ENCODE measurements at regions not wholly inside any gene's neighbourhood (a gene's known extent, or its start where the extent isn't known, plus 50 kb on each side); places are given as distances from the start of the nearest gene placed in this dataset.

DNA sequence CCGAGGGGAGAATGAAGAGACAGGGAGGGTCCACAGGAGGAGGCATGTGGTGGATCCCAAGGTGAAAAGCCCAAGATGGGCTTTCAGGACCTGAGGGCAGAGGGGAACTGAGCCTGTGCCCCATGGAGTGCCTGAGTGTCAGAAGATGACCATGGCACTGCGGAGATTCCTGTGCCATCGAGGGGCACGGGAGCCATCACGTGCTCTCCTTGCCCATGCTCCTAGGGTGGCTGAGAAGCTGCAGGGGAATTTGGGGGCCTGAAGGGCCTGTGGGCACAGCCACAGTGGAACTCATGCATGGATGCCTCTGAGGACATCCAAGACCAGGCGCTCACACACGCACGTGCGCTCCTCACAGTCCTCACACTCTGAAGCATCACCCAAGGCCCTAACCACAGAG lies 56.1 kb upstream of the GLI2 start:
- Histone ChIP-seq H3K9ac (ENCODE audit: low read depth, low read length) (no peak overlapping the region), H3K9me3 (ENCODE audit: control insufficient read depth, insufficient read depth, low read length) (no peaks in the 10 kb centered on the region), H3K36me3 (ENCODE audit: insufficient read depth, low read length) (no peaks in the 10 kb centered on the region), H3K4me1 (ENCODE audit: insufficient read depth, low read length) (no peaks in the 10 kb centered on the region; the same call in 1 of the 2 replicates)

DNA sequence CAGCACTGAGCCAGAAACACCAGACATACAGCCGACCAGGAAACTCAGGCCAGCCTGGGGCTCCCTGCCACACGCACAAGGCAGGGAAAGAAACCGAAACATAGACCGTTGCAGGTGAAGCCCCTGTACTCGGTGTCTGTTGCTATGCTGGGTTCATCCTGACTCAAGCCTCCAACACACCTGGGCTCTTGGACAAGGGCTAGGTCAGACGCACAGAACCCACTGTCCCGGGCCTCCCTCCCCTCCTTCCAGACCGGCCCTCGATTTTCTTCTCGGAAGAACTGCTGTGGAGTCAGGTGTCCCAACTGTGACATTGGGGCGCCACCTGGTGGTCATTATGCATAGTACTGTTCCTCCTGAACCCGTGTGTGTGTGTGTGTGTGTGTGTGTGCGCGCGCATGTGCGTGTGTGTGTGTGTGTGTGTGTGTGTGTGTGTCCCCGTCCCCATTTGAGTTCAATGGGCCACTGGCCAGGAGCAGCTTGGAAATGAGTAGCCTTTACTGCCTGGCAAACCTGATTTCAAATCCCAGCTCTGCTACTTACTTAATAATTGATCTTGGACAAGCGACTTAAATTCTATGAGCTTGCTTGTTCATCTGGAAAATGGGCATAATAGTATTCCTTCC lies 55.4 kb upstream of the GLI2 start:
- H3K9ac ChIP-seq (ENCODE audit: low read depth, low read length), result 0 out of 2 replicates have a peak overlapping the region, but pooled peaks have one; percentile 3
- no peaks in the 10 kb centered on the region for H3K36me3 ChIP-seq (ENCODE audit: insufficient read depth, low read length)
- no peaks in the 10 kb centered on the region for H3K9me3 ChIP-seq (ENCODE audit: control insufficient read depth, insufficient read depth, low read length)
- no peaks in the 10 kb centered on the region; the same call in 1 of the 2 replicates for H3K4me1 ChIP-seq (ENCODE audit: insufficient read depth, low read length)

DNA sequence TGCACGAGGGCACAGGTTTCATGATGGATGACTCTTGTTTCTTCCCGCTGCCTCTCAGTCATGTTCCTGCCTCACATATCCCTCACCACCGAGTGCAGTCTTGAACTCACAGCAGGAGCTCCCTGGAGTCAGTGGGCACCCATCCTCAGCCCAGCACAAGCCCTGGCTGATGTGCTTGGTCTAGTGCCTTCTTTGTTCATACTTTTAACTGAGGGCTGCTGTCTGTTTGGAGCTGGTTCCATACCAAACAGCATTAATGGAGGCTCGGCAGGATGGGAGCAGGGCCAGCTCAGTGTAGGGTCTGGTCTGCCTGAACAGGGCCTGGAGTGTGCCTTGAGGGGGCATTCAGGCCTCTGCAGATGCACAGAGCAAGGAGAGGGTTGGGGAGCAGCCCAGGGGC lies 54.5 kb upstream of the GLI2 start:
- H3K9me3 ChIP-seq (ENCODE audit: control insufficient read depth, insufficient read depth, low read length), result no peaks in the 10 kb centered on the region
- H3K36me3 ChIP-seq (ENCODE audit: insufficient read depth, low read length), result no peaks in the 10 kb centered on the region
- H3K9ac ChIP-seq (ENCODE audit: low read depth, low read length), result no peak overlapping the region
- H3K4me1 ChIP-seq (ENCODE audit: insufficient read depth, low read length), result no peaks in the 10 kb centered on the region; the same call in 1 of the 2 replicates

DNA sequence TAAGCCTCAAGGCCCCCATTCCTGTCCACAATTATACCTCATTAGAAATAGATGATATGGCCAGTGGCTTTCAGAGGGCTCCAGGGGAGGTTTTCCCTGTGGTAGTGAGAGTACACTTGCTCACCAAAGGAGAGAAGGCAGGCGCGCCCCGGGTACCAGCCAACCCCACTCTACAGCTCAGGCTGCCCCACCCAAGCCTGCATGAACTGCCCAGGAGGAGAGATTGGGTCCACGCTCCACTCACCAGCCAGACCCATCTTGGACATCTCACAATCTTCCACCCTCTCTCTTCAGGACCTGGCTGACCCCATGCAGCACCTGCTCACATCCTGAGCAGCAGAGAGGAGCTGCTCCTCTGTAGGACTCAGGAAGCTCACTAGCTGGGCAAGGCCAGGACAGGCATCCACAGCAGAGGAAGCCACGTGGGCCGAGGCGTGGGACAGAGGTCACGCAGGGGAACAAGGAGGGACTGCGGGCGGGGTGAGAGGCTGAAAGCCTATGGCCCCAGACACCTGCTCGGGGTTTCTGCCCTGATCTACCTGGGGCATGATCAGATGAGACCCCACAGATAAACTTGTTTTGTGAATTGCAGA lies 53.9 kb upstream of the GLI2 start:
- no peak overlapping the region for H3K9ac ChIP-seq (ENCODE audit: low read depth, low read length)
- no peaks in the 10 kb centered on the region for H3K9me3 ChIP-seq (ENCODE audit: control insufficient read depth, insufficient read depth, low read length)
- no peaks in the 10 kb centered on the region for H3K36me3 ChIP-seq (ENCODE audit: insufficient read depth, low read length)
- no peaks in the 10 kb centered on the region; the same call in 1 of the 2 replicates for H3K4me1 ChIP-seq (ENCODE audit: insufficient read depth, low read length)

DNA sequence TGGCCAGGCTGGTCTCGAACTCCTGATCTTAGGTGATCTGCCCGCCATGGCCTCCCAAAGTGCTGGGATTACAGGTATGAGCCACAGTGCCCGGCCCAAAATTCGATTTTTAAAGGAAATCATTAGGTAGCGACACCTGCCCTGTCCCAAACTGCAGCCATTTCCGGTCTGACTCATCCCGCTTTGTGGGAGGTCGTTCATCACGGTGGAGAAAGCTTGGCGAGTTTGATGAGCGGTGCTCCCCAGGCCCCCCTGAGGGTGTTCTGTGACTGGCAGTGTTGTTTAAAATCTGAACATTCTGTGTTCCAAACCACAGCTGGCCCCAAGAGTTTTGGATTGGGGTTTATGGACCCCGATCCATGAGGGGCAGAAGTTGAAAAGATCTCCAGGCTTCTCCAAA lies 53.0 kb upstream of the GLI2 start:
- Histone ChIP-seq H3K4me1 (ENCODE audit: insufficient read depth, low read length) (no peaks in the 10 kb centered on the region; the same call in 1 of the 2 replicates), H3K36me3 (ENCODE audit: insufficient read depth, low read length) (no peaks in the 10 kb centered on the region), H3K9ac (ENCODE audit: low read depth, low read length) (no peak overlapping the region), H3K9me3 (ENCODE audit: control insufficient read depth, insufficient read depth, low read length) (no peaks in the 10 kb centered on the region)

DNA sequence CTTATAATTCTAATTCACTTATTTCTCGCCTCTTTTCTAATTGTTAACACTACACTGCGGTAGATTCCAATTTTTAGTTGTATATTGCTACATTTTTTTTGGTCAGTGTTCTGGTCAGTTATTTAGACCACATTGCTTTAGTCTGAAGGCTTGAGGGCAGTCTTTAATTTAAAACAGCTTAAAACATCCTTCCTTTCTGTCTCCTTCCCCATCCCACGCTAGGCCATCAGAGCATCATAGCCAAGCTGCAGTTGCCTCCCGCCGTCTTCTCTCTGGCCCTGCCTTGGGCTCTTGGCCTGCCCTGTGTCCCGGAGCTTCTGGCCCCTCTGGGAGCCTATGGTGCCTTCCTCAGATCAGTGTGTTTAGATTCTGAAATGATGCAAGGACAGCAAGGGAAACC lies 52.6 kb upstream of the GLI2 start:
- no peaks in the 10 kb centered on the region for H3K9me3 ChIP-seq (ENCODE audit: control insufficient read depth, insufficient read depth, low read length)
- H3K9ac ChIP-seq (ENCODE audit: low read depth, low read length), result no peak overlapping the region
- H3K4me1 ChIP-seq (ENCODE audit: insufficient read depth, low read length), result no peaks in the 10 kb centered on the region; the same call in 1 of the 2 replicates
- no peaks in the 10 kb centered on the region for H3K36me3 ChIP-seq (ENCODE audit: insufficient read depth, low read length)

DNA sequence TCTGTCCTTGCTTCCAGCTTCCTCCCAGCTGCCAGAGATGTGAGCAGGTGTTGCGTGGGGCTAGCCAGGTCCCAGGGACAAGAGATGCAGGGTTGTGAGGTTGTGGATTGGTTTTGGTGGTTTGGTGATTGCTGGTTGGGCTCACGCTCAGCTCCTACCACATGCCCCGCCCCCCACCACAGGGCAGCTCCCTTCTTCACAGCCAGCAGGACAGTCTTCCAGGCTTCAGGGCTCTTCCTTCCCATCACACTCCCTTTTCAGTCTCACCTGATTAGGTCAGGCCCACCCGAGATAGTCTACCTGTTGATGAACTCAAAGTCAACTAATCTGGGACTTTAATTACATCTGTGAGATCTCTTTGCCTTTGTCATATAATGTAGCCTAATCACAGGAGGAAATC lies 52.0 kb upstream of the GLI2 start:
- H3K9ac ChIP-seq (ENCODE audit: low read depth, low read length), result no peak overlapping the region
- no peaks in the 10 kb centered on the region; the same call in 1 of the 2 replicates for H3K4me1 ChIP-seq (ENCODE audit: insufficient read depth, low read length)
- no peaks in the 10 kb centered on the region for H3K36me3 ChIP-seq (ENCODE audit: insufficient read depth, low read length)
- no peaks in the 10 kb centered on the region for H3K9me3 ChIP-seq (ENCODE audit: control insufficient read depth, insufficient read depth, low read length)

DNA sequence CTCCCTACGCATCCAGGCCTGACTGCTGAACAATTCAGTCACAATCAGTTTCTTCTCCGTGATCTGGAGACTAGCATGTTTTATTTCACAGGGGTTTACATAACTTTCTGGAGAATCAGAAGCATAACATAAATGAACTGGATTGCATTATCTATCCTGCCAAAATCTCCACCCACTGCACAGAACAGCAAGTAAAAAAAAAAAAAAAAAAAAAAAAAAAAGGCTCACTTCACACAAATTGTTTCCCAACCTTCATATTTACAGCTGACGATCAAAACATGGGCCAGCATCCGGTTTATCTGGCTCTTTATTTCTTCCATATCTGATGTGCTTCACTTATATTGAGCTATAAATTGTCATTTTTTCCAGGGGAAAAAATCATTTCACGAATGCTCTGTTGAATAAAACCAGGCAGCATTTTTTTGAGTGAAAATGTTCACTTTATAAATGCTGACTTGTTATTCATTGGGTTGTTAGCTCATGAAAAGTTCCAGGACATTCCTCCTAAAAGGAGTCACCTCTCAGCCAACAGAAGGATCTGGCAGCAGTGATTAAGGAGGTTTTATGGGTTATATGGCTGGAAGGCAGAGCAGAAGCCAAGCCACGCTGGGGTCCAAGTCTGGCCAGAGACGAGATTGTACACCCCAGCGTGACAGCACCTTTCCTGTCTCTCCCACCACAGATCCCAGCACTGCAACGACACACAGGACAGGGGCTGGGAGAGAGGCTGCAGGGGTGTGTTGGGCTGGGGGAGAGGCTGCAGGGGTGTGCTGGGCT lies 51.2 kb upstream of the GLI2 start:
- H3K9me3 ChIP-seq (ENCODE audit: control insufficient read depth, insufficient read depth, low read length), result no peaks in the 10 kb centered on the region
- H3K4me1 ChIP-seq (ENCODE audit: insufficient read depth, low read length), result no peaks in the 10 kb centered on the region; the same call in 1 of the 2 replicates
- no peaks in the 10 kb centered on the region for H3K36me3 ChIP-seq (ENCODE audit: insufficient read depth, low read length)
- H3K9ac ChIP-seq (ENCODE audit: low read depth, low read length), result no peak overlapping the region

DNA sequence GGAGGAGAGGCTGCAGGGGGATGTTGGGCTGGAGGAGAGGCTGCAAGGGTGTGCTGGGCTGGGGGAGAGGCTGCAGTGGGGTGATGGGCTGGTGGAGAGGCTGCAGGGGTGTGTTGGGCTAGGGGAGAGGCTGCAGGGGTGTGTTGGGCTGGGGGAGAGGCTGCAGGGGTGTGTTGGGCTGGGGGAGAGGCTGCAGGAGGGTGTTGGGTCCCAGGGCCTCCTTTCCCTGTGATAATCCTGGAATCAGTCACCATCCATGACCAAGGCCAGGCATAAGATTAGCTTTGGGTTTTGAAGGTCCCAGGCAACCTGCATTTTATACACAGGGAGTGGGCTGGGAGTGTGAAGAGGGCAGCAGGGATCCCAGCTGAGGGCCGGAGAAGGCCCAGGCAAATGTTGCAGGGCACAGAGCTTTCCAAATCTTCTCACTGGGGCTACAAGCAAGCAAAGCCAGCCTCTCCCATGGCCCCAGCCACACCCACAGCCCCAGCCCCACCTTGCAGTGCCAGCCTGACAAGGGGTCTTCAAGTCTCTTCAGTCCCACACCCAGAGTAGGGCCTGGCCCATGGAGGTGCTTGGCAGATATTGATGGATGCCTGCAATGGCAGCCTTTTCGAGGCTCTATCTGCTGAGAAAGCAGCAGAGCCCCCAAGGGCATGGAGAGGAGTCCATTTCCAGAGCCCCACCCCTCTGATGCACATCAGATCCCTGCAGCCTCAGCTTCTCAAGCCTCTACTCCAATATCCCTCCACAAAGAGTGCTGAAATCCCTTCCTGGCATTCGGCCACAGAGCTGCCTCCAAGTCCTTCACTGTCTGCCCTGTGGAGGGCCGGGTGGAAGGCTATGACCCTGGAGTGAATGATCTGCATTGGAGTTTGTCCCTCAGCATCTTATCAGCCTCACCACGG lies 50.3 kb upstream of the GLI2 start:
- Histone ChIP-seq H3K9me3 (ENCODE audit: control insufficient read depth, insufficient read depth, low read length) (no peaks in the 10 kb centered on the region), H3K4me1 (ENCODE audit: insufficient read depth, low read length) (no peaks in the 10 kb centered on the region; the same call in 1 of the 2 replicates), H3K9ac (ENCODE audit: low read depth, low read length) (no peak overlapping the region), H3K36me3 (ENCODE audit: insufficient read depth, low read length) (no peaks in the 10 kb centered on the region)
